K562 (cell line): ENCODE measurements at regions not wholly inside any gene's neighbourhood (a gene's known extent, or its start where the extent isn't known, plus 50 kb on each side); places are given as distances from the start of the nearest gene placed in this dataset.

Experiments used
- ATAC-seq: fragments of 200-7000 bp; cut with Tn5 transposase; 3 replicates; pipeline ENCODE4 v1.9.1; 2020; ENCODE audit warnings: moderate library complexity
- BruUV-seq: library from RNA; stranded (reverse); fragments of 400-500 nt; replicated peaks from 2 replicates; lab custom pipeline; 2021; lab: Mats Ljungman, UMichigan
- CTCF ChIA-PET: fragments of 300-600 bp; formaldehyde crosslinking; extraction: SDS; loops from one replicate; lab custom pipeline; 2021; ENCODE audit warnings: low intra/inter-chr PET ratio; lab: Yijun Ruan, JAX
- POLR2A ChIA-PET: fragments of 300-600, 350-650 bp; sonication (Branson Sonifier 250); formaldehyde crosslinking; extraction: SDS; loops from one replicate; lab custom pipeline; 2021; ENCODE audit warnings: antibody characterized with exemption, inconsistent platforms; lab: Yijun Ruan, JAX
- DNase-seq, 4 experiments: peaks; one replicate each; pipeline versions ENCODE4 v3.0.0 to v3.0.0-alpha.2; 2011 to 2018; ENCODE audit warnings: low spot score in 3 of 4, mixed read lengths in 3 of 4; ENCODE audit errors: extremely low read depth in 1 of 4
- FAIRE-seq: peaks from 2 replicates; lab custom pipeline; 2011; peaks lifted over from hg19 to GRCh38; lab: Jason Lieb, UNC
- H2AFZ ChIP-seq: 2 replicates; pipeline ENCODE4 v1.6.0; 2011; ENCODE audit warnings: low read depth, low read length, control low read depth, inconsistent platforms
- H3K27ac ChIP-seq: fragments of 200-600 bp; 3 replicates; pipeline ENCODE4 v1.8.0; 2011; ENCODE audit warnings: low read depth, mild to moderate bottlenecking, control low read depth, inconsistent platforms, low read length, moderate library complexity, mixed read lengths; ENCODE audit errors: extremely low read depth
- H3K27me3 ChIP-seq, 2 experiments: fragments of 300-600 bp in 1 of 2; 2 replicates in 1 of 2; 3 replicates in 1 of 2; pipeline versions ENCODE4 v1.6.0 to v1.8.0; 2011; ENCODE audit warnings: inconsistent platforms in 2 of 2, low read length in 2 of 2, mild to moderate bottlenecking in 1 of 2, mixed read lengths in 1 of 2, moderate library complexity in 1 of 2; ENCODE audit not compliant: control insufficient read depth in 2 of 2, insufficient read depth in 2 of 2
- H3K36me3 ChIP-seq: fragments of 300-600 bp; 3 replicates; pipeline ENCODE4 v1.8.0; 2011; ENCODE audit warnings: mild to moderate bottlenecking, low read length, inconsistent platforms; ENCODE audit not compliant: control insufficient read depth, insufficient read depth
- H3K4me1 ChIP-seq, 2 experiments: fragments of 200-600 bp in 1 of 2; replicated peaks in 1 of 2; 2 replicates in 1 of 2; 3 replicates in 1 of 2; pipeline versions ENCODE4 v1.5.1 to v1.8.0; 2011; ENCODE audit warnings: inconsistent platforms in 2 of 2, low read length in 2 of 2, mild to moderate bottlenecking in 1 of 2, mixed read lengths in 1 of 2, moderate library complexity in 1 of 2; ENCODE audit not compliant: control insufficient read depth in 2 of 2, insufficient read depth in 2 of 2
- H3K4me2 ChIP-seq: 2 replicates; pipeline ENCODE4 v1.6.1; 2011; ENCODE audit warnings: low read length, control low read depth, inconsistent platforms, mixed read lengths; ENCODE audit not compliant: insufficient read depth
- H3K4me3 ChIP-seq: fragments of 200-600 bp; sonication (generic), shearing (Covaris generic); 2 replicates; pipeline ENCODE4 v1.5.1; 2016; ENCODE audit warnings: control low read depth, inconsistent platforms
- H3K79me2 ChIP-seq: fragments of 200-600 bp; 3 replicates; pipeline ENCODE4 v1.8.0; 2011; ENCODE audit warnings: low read length, inconsistent platforms; ENCODE audit not compliant: control insufficient read depth, insufficient read depth
- H3K9ac ChIP-seq, 2 experiments: 2 replicates each; pipeline versions ENCODE4 v1.6.0 to v1.6.1; 2011; ENCODE audit warnings: low read depth in 2 of 2, low read length in 2 of 2, control low read depth in 1 of 2, inconsistent platforms in 1 of 2, mild to moderate bottlenecking in 1 of 2, mixed read lengths in 1 of 2; ENCODE audit not compliant: insufficient read depth in 1 of 2
- H3K9me1 ChIP-seq: one replicate; pipeline ENCODE4 v1.6.0; 2011; ENCODE audit warnings: inconsistent platforms, mild to moderate bottlenecking, low read length, moderate library complexity; ENCODE audit not compliant: control insufficient read depth, insufficient read depth
- H3K9me3 ChIP-seq: replicated peaks from 2 replicates; pipeline ENCODE4 v1.5.1; 2011; ENCODE audit warnings: low read depth, low read length, inconsistent platforms; ENCODE audit not compliant: control insufficient read depth, insufficient read depth
- H4K20me1 ChIP-seq: replicated peaks from 2 replicates; pipeline ENCODE4 v1.6.1; 2011; ENCODE audit warnings: low read length, inconsistent platforms, mixed read lengths; ENCODE audit not compliant: control insufficient read depth, insufficient read depth
- FOSL1 ChIP-seq: fragments of 200-800 bp; sonication (Bioruptor generic); conservative IDR thresholded peaks from 2 replicates; pipeline ENCODE4 v1.6.1; 2016; ENCODE audit warnings: missing genetic modification characterization, missing compliant biosample characterization
- HBP1 ChIP-seq: fragments of 450-650 bp; formaldehyde crosslinking; IDR thresholded peaks from 2 replicates; pipeline ENCODE4 v1.4.0; 2022; ENCODE audit warnings: missing genetic modification characterization
- HSF4 ChIP-seq: fragments of 250-450 bp; sonication (Bioruptor Pico); IDR thresholded peaks from 2 replicates; pipeline ENCODE4 v2.1.2; 2022; ENCODE audit warnings: mild to moderate bottlenecking, moderate library complexity, borderline replicate concordance
- KLF1 ChIP-seq: fragments of 450-650 bp; IDR thresholded peaks from 2 replicates; pipeline ENCODE4 v1.6.1; 2016; ENCODE audit warnings: missing genetic modification characterization, missing compliant biosample characterization
- NFIC ChIP-seq: fragments of 450-650 bp; IDR thresholded peaks from 2 replicates; pipeline ENCODE4 v1.6.1; 2017; ENCODE audit warnings: mild to moderate bottlenecking, inconsistent platforms
- ZBTB34 ChIP-seq: fragments of 250-450 bp; sonication (Bioruptor Pico); IDR thresholded peaks from 2 replicates; pipeline ENCODE4 v1.8.0; 2021; ENCODE audit warnings: mild to moderate bottlenecking, moderate library complexity
- ZNF436 ChIP-seq: fragments of 250-450, 450-650 bp; sonication (Bioruptor Pico); formaldehyde crosslinking; IDR thresholded peaks from 2 replicates; pipeline ENCODE4 v1.7.0; 2020; ENCODE audit warnings: mild to moderate bottlenecking
- WGBS: fragments of 100-300 bp; shearing (Covaris generic); methylation state at CpG from one replicate; pipeline ENCODE4 v1.1.6; 2016; ENCODE audit warnings: low coverage, mixed read lengths; ENCODE audit not compliant: insufficient coverage; ENCODE audit errors: missing lambda C conversion rate; 5-methylcytosine and 5-hydroxymethylcytosine counted together
- in situ Hi-C: fragments of 300-500 bp; cut with MboI; formaldehyde crosslinking; loops from 4 replicates; pipeline ENCODE4 v1.15.0; 2018; ENCODE audit warnings: inconsistent platforms, mixed read lengths
- intact Hi-C: fragments of 100-400 bp; cut with micrococcal nuclease; formaldehyde crosslinking; loops from 2 replicates; pipeline ENCODE4 v1.14.2; 2022
- TF ChIP-seq, protein P1 (sequence below): fragments of 250-450 bp; sonication (Bioruptor Pico); IDR thresholded peaks from 2 replicates; pipeline ENCODE4 v1.4.0; 2020
- TF ChIP-seq, protein P2 (sequence below): fragments of 250-450 bp; sonication (Bioruptor Pico); IDR thresholded peaks from 2 replicates; pipeline ENCODE4 v1.5.0; 2021
- TF ChIP-seq, protein P3 (sequence below): fragments of 250-450 bp; sonication (Bioruptor Pico); IDR thresholded peaks from 2 replicates; pipeline ENCODE4 v1.4.0; 2020; ENCODE audit warnings: mild to moderate bottlenecking, moderate library complexity

DNA sequence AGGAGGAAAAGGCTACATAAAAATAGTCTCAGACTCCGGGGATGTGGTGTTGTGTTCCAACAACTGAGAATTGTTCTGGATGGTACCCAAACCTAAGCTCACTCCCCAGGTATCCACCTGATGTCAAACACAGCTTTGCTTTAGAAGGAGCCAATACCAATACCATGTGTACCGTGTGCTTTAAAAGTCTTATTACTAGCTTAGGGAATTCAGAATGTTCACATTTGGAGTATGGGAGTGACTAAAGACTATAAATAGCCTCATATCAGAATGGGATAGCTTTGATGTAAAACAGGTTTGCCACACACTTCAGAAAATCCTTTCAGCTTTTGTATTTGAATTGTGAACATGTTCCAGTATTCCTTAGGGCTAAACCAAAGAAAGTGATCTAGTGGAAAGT is 248.7 kb upstream of the ARHGAP42 start:
- ATAC-seq (no peak), FAIRE-seq (no peak), DNase-seq (no peak)
- Histone ChIP-seq H3K4me3 (no peak overlapping the region), H3K9me1 (no peaks in the 10 kb centered on the region), H3K27me3 (no peaks in the 10 kb centered on the region), H3K27ac (no peak overlapping the region), H3K36me3 (no peaks in the 10 kb centered on the region), H4K20me1 (no peaks in the 10 kb centered on the region), H3K9me3 (no peaks in the 10 kb centered on the region), H2AFZ (no peak overlapping the region), H3K79me2 (no peaks in the 10 kb centered on the region), H3K9ac (no peak overlapping the region), H3K4me2 (no peak overlapping the region), H3K4me1 (no peaks in the 10 kb centered on the region)
- in situ Hi-C loops, result no loop called here
- WGBS, result 4% methylated on average over 2 of the region's 2 CpGs
- intact Hi-C loops, result no loop called here
- CTCF ChIA-PET, result no interaction called here
- POLR2A ChIA-PET, result no interaction called here
- no TSS peak for BruUV-seq
- TF ChIP-seq HBP1 (CRISPR knock-in tag), result no peak
- TF ChIP-seq NFIC, result no peak
- no peak for TF ChIP-seq HSF4 (CRISPR knock-in tag)
- TF ChIP-seq, protein P1, sequence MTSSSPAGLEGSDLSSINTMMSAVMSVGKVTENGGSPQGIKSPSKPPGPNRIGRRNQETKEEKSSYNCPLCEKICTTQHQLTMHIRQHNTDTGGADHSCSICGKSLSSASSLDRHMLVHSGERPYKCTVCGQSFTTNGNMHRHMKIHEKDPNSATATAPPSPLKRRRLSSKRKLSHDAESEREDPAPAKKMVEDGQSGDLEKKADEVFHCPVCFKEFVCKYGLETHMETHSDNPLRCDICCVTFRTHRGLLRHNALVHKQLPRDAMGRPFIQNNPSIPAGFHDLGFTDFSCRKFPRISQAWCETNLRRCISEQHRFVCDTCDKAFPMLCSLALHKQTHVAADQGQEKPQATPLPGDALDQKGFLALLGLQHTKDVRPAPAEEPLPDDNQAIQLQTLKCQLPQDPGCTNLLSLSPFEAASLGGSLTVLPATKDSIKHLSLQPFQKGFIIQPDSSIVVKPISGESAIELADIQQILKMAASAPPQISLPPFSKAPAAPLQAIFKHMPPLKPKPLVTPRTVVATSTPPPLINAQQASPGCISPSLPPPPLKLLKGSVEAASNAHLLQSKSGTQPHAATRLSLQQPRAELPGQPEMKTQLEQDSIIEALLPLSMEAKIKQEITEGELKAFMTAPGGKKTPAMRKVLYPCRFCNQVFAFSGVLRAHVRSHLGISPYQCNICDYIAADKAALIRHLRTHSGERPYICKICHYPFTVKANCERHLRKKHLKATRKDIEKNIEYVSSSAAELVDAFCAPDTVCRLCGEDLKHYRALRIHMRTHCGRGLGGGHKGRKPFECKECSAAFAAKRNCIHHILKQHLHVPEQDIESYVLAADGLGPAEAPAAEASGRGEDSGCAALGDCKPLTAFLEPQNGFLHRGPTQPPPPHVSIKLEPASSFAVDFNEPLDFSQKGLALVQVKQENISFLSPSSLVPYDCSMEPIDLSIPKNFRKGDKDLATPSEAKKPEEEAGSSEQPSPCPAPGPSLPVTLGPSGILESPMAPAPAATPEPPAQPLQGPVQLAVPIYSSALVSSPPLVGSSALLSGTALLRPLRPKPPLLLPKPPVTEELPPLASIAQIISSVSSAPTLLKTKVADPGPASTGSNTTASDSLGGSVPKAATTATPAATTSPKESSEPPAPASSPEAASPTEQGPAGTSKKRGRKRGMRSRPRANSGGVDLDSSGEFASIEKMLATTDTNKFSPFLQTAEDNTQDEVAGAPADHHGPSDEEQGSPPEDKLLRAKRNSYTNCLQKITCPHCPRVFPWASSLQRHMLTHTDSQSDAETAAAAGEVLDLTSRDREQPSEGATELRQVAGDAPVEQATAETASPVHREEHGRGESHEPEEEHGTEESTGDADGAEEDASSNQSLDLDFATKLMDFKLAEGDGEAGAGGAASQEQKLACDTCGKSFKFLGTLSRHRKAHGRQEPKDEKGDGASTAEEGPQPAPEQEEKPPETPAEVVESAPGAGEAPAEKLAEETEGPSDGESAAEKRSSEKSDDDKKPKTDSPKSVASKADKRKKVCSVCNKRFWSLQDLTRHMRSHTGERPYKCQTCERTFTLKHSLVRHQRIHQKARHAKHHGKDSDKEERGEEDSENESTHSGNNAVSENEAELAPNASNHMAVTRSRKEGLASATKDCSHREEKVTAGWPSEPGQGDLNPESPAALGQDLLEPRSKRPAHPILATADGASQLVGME, result no peak
- TF ChIP-seq ZNF436 (CRISPR knock-in tag), result no peak
- TF ChIP-seq, protein P2, sequence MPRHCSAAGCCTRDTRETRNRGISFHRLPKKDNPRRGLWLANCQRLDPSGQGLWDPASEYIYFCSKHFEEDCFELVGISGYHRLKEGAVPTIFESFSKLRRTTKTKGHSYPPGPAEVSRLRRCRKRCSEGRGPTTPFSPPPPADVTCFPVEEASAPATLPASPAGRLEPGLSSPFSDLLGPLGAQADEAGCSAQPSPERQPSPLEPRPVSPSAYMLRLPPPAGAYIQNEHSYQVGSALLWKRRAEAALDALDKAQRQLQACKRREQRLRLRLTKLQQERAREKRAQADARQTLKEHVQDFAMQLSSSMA, result no peak
- no peak for TF ChIP-seq KLF1 (tag)
- TF ChIP-seq, protein P3, sequence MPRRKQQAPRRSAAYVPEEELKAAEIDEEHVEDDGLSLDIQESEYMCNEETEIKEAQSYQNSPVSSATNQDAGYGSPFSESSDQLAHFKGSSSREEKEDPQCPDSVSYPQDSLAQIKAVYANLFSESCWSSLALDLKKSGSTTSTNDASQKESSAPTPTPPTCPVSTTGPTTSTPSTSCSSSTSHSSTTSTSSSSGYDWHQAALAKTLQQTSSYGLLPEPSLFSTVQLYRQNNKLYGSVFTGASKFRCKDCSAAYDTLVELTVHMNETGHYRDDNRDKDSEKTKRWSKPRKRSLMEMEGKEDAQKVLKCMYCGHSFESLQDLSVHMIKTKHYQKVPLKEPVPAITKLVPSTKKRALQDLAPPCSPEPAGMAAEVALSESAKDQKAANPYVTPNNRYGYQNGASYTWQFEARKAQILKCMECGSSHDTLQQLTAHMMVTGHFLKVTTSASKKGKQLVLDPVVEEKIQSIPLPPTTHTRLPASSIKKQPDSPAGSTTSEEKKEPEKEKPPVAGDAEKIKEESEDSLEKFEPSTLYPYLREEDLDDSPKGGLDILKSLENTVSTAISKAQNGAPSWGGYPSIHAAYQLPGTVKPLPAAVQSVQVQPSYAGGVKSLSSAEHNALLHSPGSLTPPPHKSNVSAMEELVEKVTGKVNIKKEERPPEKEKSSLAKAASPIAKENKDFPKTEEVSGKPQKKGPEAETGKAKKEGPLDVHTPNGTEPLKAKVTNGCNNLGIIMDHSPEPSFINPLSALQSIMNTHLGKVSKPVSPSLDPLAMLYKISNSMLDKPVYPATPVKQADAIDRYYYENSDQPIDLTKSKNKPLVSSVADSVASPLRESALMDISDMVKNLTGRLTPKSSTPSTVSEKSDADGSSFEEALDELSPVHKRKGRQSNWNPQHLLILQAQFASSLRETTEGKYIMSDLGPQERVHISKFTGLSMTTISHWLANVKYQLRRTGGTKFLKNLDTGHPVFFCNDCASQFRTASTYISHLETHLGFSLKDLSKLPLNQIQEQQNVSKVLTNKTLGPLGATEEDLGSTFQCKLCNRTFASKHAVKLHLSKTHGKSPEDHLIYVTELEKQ (CRISPR knock-in tag), result no peak
- TF ChIP-seq FOSL1 (tag), result no peak
- no peak for TF ChIP-seq ZBTB34
